Liver (tissue), 3 donors: ENCODE measurements at regions not wholly inside any gene's neighbourhood (a gene's known extent, or its start where the extent isn't known, plus 50 kb on each side); places are given as distances from the start of the nearest gene placed in this dataset.

Experiments used
- FOXA1 ChIP-seq: IDR thresholded peaks from 2 replicates; pipeline ENCODE4 v1.6.1; 2016; ENCODE audit warnings: antibody characterized with exemption
- GABPA ChIP-seq, 2 donors: IDR thresholded peaks in 1 of 2; conservative IDR thresholded peaks in 1 of 2; 2 replicates each; pipeline ENCODE4 v1.6.1; 2016; ENCODE audit warnings: antibody characterized with exemption in 2 of 2, mild to moderate bottlenecking in 1 of 2, moderate library complexity in 1 of 2
- MAX ChIP-seq: IDR thresholded peaks from 2 replicates; pipeline ENCODE4 v1.6.1; 2016; ENCODE audit warnings: antibody characterized with exemption
- REST ChIP-seq: IDR thresholded peaks from 2 replicates; pipeline ENCODE4 v1.6.1; 2016; ENCODE audit warnings: antibody characterized with exemption, mild to moderate bottlenecking
- TAF1 ChIP-seq: conservative IDR thresholded peaks from 2 replicates; pipeline ENCODE4 v1.6.1; 2016; ENCODE audit warnings: antibody characterized with exemption, mild to moderate bottlenecking
- YY1 ChIP-seq: IDR thresholded peaks from 2 replicates; pipeline ENCODE4 v1.6.1; 2016; ENCODE audit warnings: antibody characterized with exemption, mild to moderate bottlenecking
- TF ChIP-seq, protein P1 (sequence below): fragments of 150-350 bp; IDR thresholded peaks from 2 replicates; pipeline ENCODE4 v1.5.1; 2017; ENCODE audit warnings: improper control_type of control experiment, low read depth, low read length; ENCODE audit not compliant: missing input control
- donor health status: healthy.
- donor health status: healthy.

DNA sequence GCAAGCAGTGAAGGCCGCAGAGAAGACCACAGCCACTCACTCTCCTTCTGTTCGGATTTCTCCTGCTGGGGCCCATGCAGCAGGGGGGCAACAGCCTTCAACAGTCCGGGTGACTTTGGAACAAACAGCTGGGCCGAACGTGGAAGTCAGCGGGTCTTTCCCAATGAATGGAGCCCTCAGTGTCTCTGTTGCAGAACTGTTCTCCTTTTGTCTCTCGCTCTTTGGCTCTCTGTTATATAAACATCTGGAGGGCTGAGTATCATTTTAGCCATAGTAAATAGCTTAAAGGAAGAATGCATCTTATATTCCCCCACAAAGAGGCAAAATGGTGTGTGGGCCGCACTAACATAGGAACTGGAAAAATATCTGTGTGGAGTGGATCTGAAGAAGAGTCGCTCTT is 136.7 kb upstream of the RALGAPA2 start:
- TF ChIP-seq, protein P1, sequence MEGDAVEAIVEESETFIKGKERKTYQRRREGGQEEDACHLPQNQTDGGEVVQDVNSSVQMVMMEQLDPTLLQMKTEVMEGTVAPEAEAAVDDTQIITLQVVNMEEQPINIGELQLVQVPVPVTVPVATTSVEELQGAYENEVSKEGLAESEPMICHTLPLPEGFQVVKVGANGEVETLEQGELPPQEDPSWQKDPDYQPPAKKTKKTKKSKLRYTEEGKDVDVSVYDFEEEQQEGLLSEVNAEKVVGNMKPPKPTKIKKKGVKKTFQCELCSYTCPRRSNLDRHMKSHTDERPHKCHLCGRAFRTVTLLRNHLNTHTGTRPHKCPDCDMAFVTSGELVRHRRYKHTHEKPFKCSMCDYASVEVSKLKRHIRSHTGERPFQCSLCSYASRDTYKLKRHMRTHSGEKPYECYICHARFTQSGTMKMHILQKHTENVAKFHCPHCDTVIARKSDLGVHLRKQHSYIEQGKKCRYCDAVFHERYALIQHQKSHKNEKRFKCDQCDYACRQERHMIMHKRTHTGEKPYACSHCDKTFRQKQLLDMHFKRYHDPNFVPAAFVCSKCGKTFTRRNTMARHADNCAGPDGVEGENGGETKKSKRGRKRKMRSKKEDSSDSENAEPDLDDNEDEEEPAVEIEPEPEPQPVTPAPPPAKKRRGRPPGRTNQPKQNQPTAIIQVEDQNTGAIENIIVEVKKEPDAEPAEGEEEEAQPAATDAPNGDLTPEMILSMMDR: no peak
- no peak for TF ChIP-seq TAF1
- TF ChIP-seq MAX: no peak
- no peak for TF ChIP-seq REST
- TF ChIP-seq FOXA1: no peak
- TF ChIP-seq YY1: no peak
- TF ChIP-seq GABPA (IDR thresholded peaks at IDR 0.05 in 1 of 2, conservative IDR thresholded peaks at IDR 0.05 in 1 of 2): no peak
